ENCODE measurements at regions not wholly inside any gene's neighbourhood (a gene's known extent, or its start where the extent isn't known, plus 50 kb on each side); places are given as distances from the start of the nearest gene placed in this dataset.

GRCh38 chr2:155256803-155257202, 558.3 kb downstream of the KCNJ3 start:
- Mint-ChIP-seq H3K36me3 (ENCODE audit: low read depth) (no peaks in the 10 kb centered on the region), H3K9me3 (peaks cover 4% of the 10 kb centered on the region), H3K4me3 (no peak overlapping the region), H3K27ac (no peak overlapping the region), H3K4me1 (ENCODE audit: low read depth) (no peaks in the 10 kb centered on the region), H3K27me3 (no peaks in the 10 kb centered on the region)
- no peak for DNase-seq

- Mint-ChIP-seq H3K27ac (no peak overlapping the region), H3K9me3 (no peaks in the 10 kb centered on the region), H3K27me3 (no peaks in the 10 kb centered on the region), H3K4me3 (no peak overlapping the region), H3K4me1 (ENCODE audit: low read depth) (no peaks in the 10 kb centered on the region), H3K36me3 (ENCODE audit: low read depth) (no peaks in the 10 kb centered on the region)
- DNase-seq: no peak
Measured at GRCh38 chr2:155250800-155251199, 552.3 kb downstream of the KCNJ3 start.

GRCh38 chr2:155240176-155240575, 541.7 kb downstream of the KCNJ3 start:
- Mint-ChIP-seq H3K4me1 (ENCODE audit: low read depth) (no peaks in the 10 kb centered on the region), H3K4me3 (no peak overlapping the region), H3K36me3 (ENCODE audit: low read depth) (no peaks in the 10 kb centered on the region), H3K27ac (no peak overlapping the region), H3K9me3 (peaks cover 8% of the 10 kb centered on the region), H3K27me3 (no peaks in the 10 kb centered on the region)
- DNase-seq: no peak

- Mint-ChIP-seq H3K4me1 (ENCODE audit: low read depth) (no peaks in the 10 kb centered on the region), H3K27ac (no peak overlapping the region), H3K36me3 (ENCODE audit: low read depth) (no peaks in the 10 kb centered on the region), H3K27me3 (no peaks in the 10 kb centered on the region), H3K9me3 (peaks cover 8% of the 10 kb centered on the region), H3K4me3 (no peak overlapping the region)
- DNase-seq: no peak
Measured at GRCh38 chr2:155235710-155236109, 537.2 kb downstream of the KCNJ3 start.

- Mint-ChIP-seq H3K9me3 (peaks cover 3% of the 10 kb centered on the region), H3K36me3 (ENCODE audit: low read depth) (no peaks in the 10 kb centered on the region), H3K27ac (no peak overlapping the region), H3K4me1 (ENCODE audit: low read depth) (no peaks in the 10 kb centered on the region), H3K4me3 (no peak overlapping the region), H3K27me3 (no peaks in the 10 kb centered on the region)
- no peak for DNase-seq
Measured at GRCh38 chr2:155223781-155224406, 525.4 kb downstream of the KCNJ3 start.

- no peak for DNase-seq
- H3K36me3 Mint-ChIP-seq (ENCODE audit: low read depth): no peaks in the 10 kb centered on the region
- H3K27ac Mint-ChIP-seq: no peak overlapping the region
- no peaks in the 10 kb centered on the region for H3K9me3 Mint-ChIP-seq
- H3K4me3 Mint-ChIP-seq: no peak overlapping the region
- H3K4me1 Mint-ChIP-seq (ENCODE audit: low read depth): no peaks in the 10 kb centered on the region
- H3K27me3 Mint-ChIP-seq: no peaks in the 10 kb centered on the region
Measured at GRCh38 chr2:155218945-155219344, 520.5 kb downstream of the KCNJ3 start.

- no peaks in the 10 kb centered on the region for H3K9me3 Mint-ChIP-seq
- H3K36me3 Mint-ChIP-seq (ENCODE audit: low read depth): no peaks in the 10 kb centered on the region
- no peaks in the 10 kb centered on the region for H3K4me1 Mint-ChIP-seq (ENCODE audit: low read depth)
- DNase-seq: no peak
- H3K27me3 Mint-ChIP-seq: no peaks in the 10 kb centered on the region
- H3K4me3 Mint-ChIP-seq: no peak overlapping the region
- H3K27ac Mint-ChIP-seq: no peak overlapping the region
Measured at GRCh38 chr2:155218292-155218924, 519.9 kb downstream of the KCNJ3 start.

GRCh38 chr2:155215037-155215707, 516.7 kb downstream of the KCNJ3 start:
- no peak for DNase-seq
- H3K9me3 Mint-ChIP-seq: peaks cover 2% of the 10 kb centered on the region
- no peak overlapping the region for H3K27ac Mint-ChIP-seq
- H3K4me1 Mint-ChIP-seq (ENCODE audit: low read depth): no peaks in the 10 kb centered on the region
- no peak overlapping the region for H3K4me3 Mint-ChIP-seq
- H3K27me3 Mint-ChIP-seq: no peaks in the 10 kb centered on the region
- no peaks in the 10 kb centered on the region for H3K36me3 Mint-ChIP-seq (ENCODE audit: low read depth)

GRCh38 chr2:155209696-155210450, 511.4 kb downstream of the KCNJ3 start:
- Mint-ChIP-seq H3K36me3 (ENCODE audit: low read depth) (no peaks in the 10 kb centered on the region), H3K4me1 (ENCODE audit: low read depth) (no peaks in the 10 kb centered on the region), H3K9me3 (peaks cover 2% of the 10 kb centered on the region), H3K27me3 (no peaks in the 10 kb centered on the region), H3K27ac (no peak overlapping the region), H3K4me3 (no peak overlapping the region)
- no peak for DNase-seq

- H3K27ac Mint-ChIP-seq: no peak overlapping the region
- no peaks in the 10 kb centered on the region for H3K4me1 Mint-ChIP-seq (ENCODE audit: low read depth)
- H3K27me3 Mint-ChIP-seq: no peaks in the 10 kb centered on the region
- H3K4me3 Mint-ChIP-seq: no peak overlapping the region
- no peak for DNase-seq
- no peaks in the 10 kb centered on the region for H3K9me3 Mint-ChIP-seq
- H3K36me3 Mint-ChIP-seq (ENCODE audit: low read depth): no peaks in the 10 kb centered on the region
Measured at GRCh38 chr2:155203178-155203577, 504.7 kb downstream of the KCNJ3 start.

GRCh38 chr2:155200753-155201152, 502.3 kb downstream of the KCNJ3 start:
- no peak overlapping the region for H3K27ac Mint-ChIP-seq
- no peak overlapping the region for H3K4me3 Mint-ChIP-seq
- DNase-seq: no peak
- H3K4me1 Mint-ChIP-seq (ENCODE audit: low read depth): no peaks in the 10 kb centered on the region
- H3K36me3 Mint-ChIP-seq (ENCODE audit: low read depth): no peaks in the 10 kb centered on the region
- no peaks in the 10 kb centered on the region for H3K27me3 Mint-ChIP-seq
- H3K9me3 Mint-ChIP-seq: no peaks in the 10 kb centered on the region

- no peak for DNase-seq
- H3K4me1 Mint-ChIP-seq (ENCODE audit: low read depth): no peaks in the 10 kb centered on the region
- no peaks in the 10 kb centered on the region for H3K36me3 Mint-ChIP-seq (ENCODE audit: low read depth)
- H3K4me3 Mint-ChIP-seq: no peak overlapping the region
- no peaks in the 10 kb centered on the region for H3K27me3 Mint-ChIP-seq
- no peaks in the 10 kb centered on the region for H3K9me3 Mint-ChIP-seq
- H3K27ac Mint-ChIP-seq: no peak overlapping the region
Measured at GRCh38 chr2:155190342-155190741, 491.8 kb downstream of the KCNJ3 start.

GRCh38 chr2:155178921-155179320, 480.4 kb downstream of the KCNJ3 start:
- no peaks in the 10 kb centered on the region for H3K36me3 Mint-ChIP-seq (ENCODE audit: low read depth)
- no peak overlapping the region for H3K27ac Mint-ChIP-seq
- no peak overlapping the region for H3K4me3 Mint-ChIP-seq
- H3K27me3 Mint-ChIP-seq: no peaks in the 10 kb centered on the region
- peaks cover 6% of the 10 kb centered on the region for H3K9me3 Mint-ChIP-seq
- DNase-seq: no peak
- H3K4me1 Mint-ChIP-seq (ENCODE audit: low read depth): no peaks in the 10 kb centered on the region

- no peak overlapping the region for H3K27ac Mint-ChIP-seq
- no peaks in the 10 kb centered on the region for H3K4me1 Mint-ChIP-seq (ENCODE audit: low read depth)
- no peaks in the 10 kb centered on the region for H3K27me3 Mint-ChIP-seq
- H3K9me3 Mint-ChIP-seq: peaks cover 6% of the 10 kb centered on the region
- no peak overlapping the region for H3K4me3 Mint-ChIP-seq
- no peak for DNase-seq
- H3K36me3 Mint-ChIP-seq (ENCODE audit: low read depth): no peaks in the 10 kb centered on the region
Measured at GRCh38 chr2:155176345-155176744, 477.9 kb downstream of the KCNJ3 start.

- Mint-ChIP-seq H3K9me3 (peaks cover 3% of the 10 kb centered on the region), H3K27me3 (no peaks in the 10 kb centered on the region), H3K4me3 (no peak overlapping the region)
Measured at GRCh38 chr2:155169317-155169716, 470.8 kb downstream of the KCNJ3 start.

More at GRCh38 chr2:155169317-155169716, 470.8 kb downstream of the KCNJ3 start:
- Mint-ChIP-seq H3K27ac (no peak overlapping the region), H3K36me3 (ENCODE audit: low read depth) (no peaks in the 10 kb centered on the region), H3K4me1 (ENCODE audit: low read depth) (no peaks in the 10 kb centered on the region)
- DNase-seq: no peak

Measured in activated T-cell treated with anti-CD3 and anti-CD28 coated beads, Interleukin-2, amount 50 U/mL, for 24 hours (primary cell).